ENCODE measurements at regions not wholly inside any gene's neighbourhood (a gene's known extent, or its start where the extent isn't known, plus 50 kb on each side); places are given as distances from the start of the nearest gene placed in this dataset.

- WGBS, 2 donors: 45 to 58% methylated on average over 1 of the region's 1 CpG
- H3K27ac ChIP-seq: no peak overlapping the region
- no peak overlapping the region for H3K4me3 ChIP-seq
- DNase-seq: no peak
- no peaks in the 10 kb centered on the region for H3K4me1 ChIP-seq
- H3K27me3 ChIP-seq: no peaks in the 10 kb centered on the region
- TF ChIP-seq CTCF (IDR thresholded peaks at IDR 0.05) (no peak), POLR2A (IDR thresholded peaks at IDR 0.05) (no peak)
- no peaks in the 10 kb centered on the region for H3K36me3 ChIP-seq
- peaks cover 0 to 4% (median 0%) of the 10 kb centered on the region in 3 donors for H3K9me3 ChIP-seq
- intact Hi-C loops (cut with DNase I): no loop called here
These were observed 622.4 kb upstream of the PCDH10 start for GRCh38 chr4:132526652-132527051.

- DNase-seq: no peak
- Histone ChIP-seq H3K36me3 (no peaks in the 10 kb centered on the region), H3K27me3 (no peaks in the 10 kb centered on the region), H3K4me3 (no peak overlapping the region), H3K4me1 (no peaks in the 10 kb centered on the region), H3K27ac (no peak overlapping the region), H3K9me3 (no peaks in the 10 kb centered on the region)
- intact Hi-C loops (cut with DNase I): no loop called here
- WGBS, 2 donors: 48% methylated on average over 1 of the region's 1 CpG
- TF ChIP-seq POLR2A (IDR thresholded peaks at IDR 0.05) (no peak), CTCF (IDR thresholded peaks at IDR 0.05) (no peak)
These were observed 621.3 kb upstream of the PCDH10 start for GRCh38 chr4:132527817-132528216.

- no peak for TF ChIP-seq POLR2A (IDR thresholded peaks at IDR 0.05)
- no peak for TF ChIP-seq CTCF (IDR thresholded peaks at IDR 0.05)
- Histone ChIP-seq H3K36me3 (no peaks in the 10 kb centered on the region), H3K9me3 (no peaks in the 10 kb centered on the region), H3K27ac (no peak overlapping the region), H3K4me1 (no peaks in the 10 kb centered on the region), H3K27me3 (no peaks in the 10 kb centered on the region), H3K4me3 (no peak overlapping the region)
- no peak for DNase-seq
- WGBS, 2 donors: 35 to 43% methylated on average over 2 of the region's 2 CpGs
- intact Hi-C loops (cut with DNase I): no loop called here
These were observed 618.2 kb upstream of the PCDH10 start for GRCh38 chr4:132530861-132531260.

GRCh38 chr4:132540268-132540667 lies 608.8 kb upstream of the PCDH10 start:
- H3K9me3 ChIP-seq: no peaks in the 10 kb centered on the region
- DNase-seq: no peak
- no peaks in the 10 kb centered on the region for H3K36me3 ChIP-seq
- intact Hi-C loops (cut with DNase I): no loop called here
- H3K27me3 ChIP-seq: no peaks in the 10 kb centered on the region
- H3K4me1 ChIP-seq: no peaks in the 10 kb centered on the region
- TF ChIP-seq CTCF (IDR thresholded peaks at IDR 0.05) (no peak), POLR2A (IDR thresholded peaks at IDR 0.05) (no peak)
- no peak overlapping the region for H3K4me3 ChIP-seq
- WGBS, 2 donors: 60 to 89% methylated on average over 1 of the region's 1 CpG
- no peak overlapping the region for H3K27ac ChIP-seq

- TF ChIP-seq POLR2A (IDR thresholded peaks at IDR 0.05) (no peak), CTCF (IDR thresholded peaks at IDR 0.05) (no peak)
- intact Hi-C loops (cut with DNase I): no loop called here
- no peaks in the 10 kb centered on the region for H3K27me3 ChIP-seq
- WGBS, 2 donors: 51 to 70% methylated on average over 4 of the region's 4 CpGs
- no peaks in the 10 kb centered on the region for H3K4me1 ChIP-seq
- H3K9me3 ChIP-seq: no peaks in the 10 kb centered on the region
- H3K27ac ChIP-seq: no peak overlapping the region
- no peak for DNase-seq
- no peaks in the 10 kb centered on the region for H3K36me3 ChIP-seq
- no peak overlapping the region for H3K4me3 ChIP-seq
These were observed 608.3 kb upstream of the PCDH10 start for GRCh38 chr4:132540797-132541196.

All from esophagus squamous epithelium (tissue), 5 donors.